ENCODE measurements at regions not wholly inside any gene's neighbourhood (a gene's known extent, or its start where the extent isn't known, plus 50 kb on each side); places are given as distances from the start of the nearest gene placed in this dataset.

DNA sequence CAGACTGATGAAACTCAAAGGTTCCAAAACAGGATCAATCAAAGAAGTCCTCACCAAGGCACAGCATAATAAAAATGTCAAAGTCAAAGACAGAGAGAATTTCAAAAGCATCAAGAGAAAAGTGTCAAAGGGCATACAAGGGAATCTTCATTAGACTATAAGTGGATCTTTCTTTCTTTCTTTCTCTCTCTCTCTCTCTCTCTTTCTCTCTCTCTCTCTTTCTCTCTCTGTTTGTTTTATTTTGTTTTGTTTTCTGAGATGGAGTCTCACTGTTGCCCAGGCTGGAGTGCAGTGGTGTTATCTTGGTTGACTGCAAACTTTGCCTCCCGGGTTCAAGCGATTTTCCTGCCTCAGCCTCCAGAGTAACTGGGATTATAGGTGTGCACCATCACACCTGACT lies 148.3 kb upstream of the CD180 start:
- TF ChIP-seq, protein P1, sequence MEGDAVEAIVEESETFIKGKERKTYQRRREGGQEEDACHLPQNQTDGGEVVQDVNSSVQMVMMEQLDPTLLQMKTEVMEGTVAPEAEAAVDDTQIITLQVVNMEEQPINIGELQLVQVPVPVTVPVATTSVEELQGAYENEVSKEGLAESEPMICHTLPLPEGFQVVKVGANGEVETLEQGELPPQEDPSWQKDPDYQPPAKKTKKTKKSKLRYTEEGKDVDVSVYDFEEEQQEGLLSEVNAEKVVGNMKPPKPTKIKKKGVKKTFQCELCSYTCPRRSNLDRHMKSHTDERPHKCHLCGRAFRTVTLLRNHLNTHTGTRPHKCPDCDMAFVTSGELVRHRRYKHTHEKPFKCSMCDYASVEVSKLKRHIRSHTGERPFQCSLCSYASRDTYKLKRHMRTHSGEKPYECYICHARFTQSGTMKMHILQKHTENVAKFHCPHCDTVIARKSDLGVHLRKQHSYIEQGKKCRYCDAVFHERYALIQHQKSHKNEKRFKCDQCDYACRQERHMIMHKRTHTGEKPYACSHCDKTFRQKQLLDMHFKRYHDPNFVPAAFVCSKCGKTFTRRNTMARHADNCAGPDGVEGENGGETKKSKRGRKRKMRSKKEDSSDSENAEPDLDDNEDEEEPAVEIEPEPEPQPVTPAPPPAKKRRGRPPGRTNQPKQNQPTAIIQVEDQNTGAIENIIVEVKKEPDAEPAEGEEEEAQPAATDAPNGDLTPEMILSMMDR (IDR thresholded peaks at IDR 0.05), result no peak
- TF ChIP-seq POLR2A (IDR thresholded peaks at IDR 0.05), result no peak
